NCI-H2196 (cell line): ENCODE measurements at regions not wholly inside any gene's neighbourhood (a gene's known extent, or its start where the extent isn't known, plus 50 kb on each side); places are given as distances from the start of the nearest gene placed in this dataset.
A peak's percentile ranks its signal among the peaks of the same experiment; 100 is the strongest.

Experiments
- DNase-seq: peaks from one replicate; lab custom pipeline; 2025; ENCODE audit not compliant: unreplicated experiment; lab: John Stamatoyannopoulos, UW

DNA sequence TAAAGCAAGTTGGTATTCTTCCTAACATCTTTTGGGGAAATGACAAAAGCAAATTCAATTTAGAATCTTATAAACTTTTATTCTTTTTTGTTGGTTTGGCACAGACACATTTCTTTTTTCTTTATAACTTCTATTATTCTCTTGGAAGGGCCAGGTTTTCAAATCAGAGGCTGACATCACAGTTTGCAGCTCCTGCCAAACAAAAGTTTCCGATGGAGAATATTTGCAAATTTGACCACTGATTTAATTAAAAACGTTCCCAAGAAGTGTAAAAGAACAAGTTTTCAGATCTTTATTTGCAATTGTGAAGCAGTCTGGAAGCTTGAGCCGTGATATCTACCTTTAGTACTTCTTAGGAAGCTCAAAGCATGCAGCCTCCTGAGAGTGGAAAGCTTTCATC, 53.8 kb upstream of the CD83 start:
- no peak for DNase-seq

DNA sequence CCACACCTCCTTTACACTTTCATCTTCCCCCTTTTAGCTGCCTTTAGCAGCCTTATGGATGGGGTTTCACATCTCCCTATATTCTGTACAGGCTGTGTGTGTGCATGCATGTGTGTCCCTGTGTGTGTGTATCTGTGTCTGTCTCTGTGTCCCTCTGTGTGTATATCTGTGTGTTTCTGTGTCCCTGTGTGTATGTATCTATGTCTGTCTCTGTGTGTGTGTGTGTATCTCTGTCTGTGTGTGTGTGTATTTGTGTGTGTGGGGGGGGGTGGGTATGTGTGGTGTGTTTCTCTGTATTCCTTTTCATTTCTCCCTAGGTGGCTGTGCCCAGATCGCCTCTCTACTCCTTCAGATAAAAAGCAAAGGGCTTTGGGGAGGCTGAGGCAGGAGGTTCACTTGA, 52.2 kb upstream of the CD83 start:
- no peak for DNase-seq

DNA sequence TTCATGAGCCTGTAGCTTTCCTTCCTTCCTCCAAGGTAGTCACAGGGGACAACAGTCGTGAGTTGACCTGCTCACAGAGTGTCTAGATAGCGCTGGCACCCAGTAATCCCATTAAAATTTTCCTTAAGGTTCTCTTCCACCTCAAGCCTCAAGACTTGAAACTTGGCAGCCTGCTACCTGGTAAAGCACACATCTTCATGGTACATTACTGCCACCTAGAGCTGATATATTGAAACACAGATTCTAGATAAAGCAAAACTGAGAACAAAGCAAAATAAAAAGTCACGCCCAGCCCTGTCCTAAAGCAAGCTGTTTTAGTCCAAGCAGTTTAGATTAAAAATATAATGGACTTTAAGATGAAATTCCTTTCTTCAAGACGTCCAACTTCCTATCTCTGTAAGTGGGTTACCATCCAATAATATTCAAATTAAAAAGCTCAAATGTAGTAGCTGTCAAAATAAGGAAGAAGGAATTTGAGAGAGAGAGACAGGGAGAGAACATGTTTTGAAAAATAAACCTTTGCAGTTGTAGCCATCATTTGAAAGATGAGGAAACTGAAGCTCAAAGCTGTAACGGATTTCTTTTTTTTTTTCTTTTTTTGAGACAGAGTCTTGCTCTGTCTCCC, 50.7 kb upstream of the CD83 start:
- peak; percentile 81 for DNase-seq

DNA sequence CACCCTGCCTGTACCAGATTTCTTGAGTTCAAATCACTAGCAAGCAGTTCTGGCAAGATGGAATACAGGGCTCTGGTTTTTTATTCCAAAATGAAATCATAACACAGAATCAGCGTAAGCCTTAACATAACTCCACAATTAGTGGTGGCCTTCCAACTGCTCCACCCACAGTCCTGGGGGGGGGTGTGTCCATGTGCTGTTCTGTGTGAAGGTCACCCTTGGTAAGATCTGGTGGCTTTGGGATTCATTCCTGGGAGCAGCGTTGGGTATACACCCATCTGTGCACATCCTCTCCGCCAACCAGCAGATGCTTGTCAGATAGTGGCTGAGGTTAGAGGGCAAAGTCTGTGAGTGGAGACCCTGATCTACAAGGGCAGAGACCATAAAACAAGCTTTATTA, 49.9 kb upstream of the CD83 start:
- DNase-seq: no peak
